CD14-positive monocyte (primary cell): ENCODE measurements at regions not wholly inside any gene's neighbourhood (a gene's known extent, or its start where the extent isn't known, plus 50 kb on each side); places are given as distances from the start of the nearest gene placed in this dataset.

Experiments
- DNase-seq, 3 donors: peaks; one replicate each; pipeline ENCODE4 v3.0.0-alpha.2; 2011 to 2022
- H2AFZ ChIP-seq: 2 replicates; pipeline ENCODE4 v1.6.0; 2012; ENCODE audit warnings: mild to moderate bottlenecking, low read depth, low read length, inconsistent platforms; ENCODE audit not compliant: insufficient read depth, poor library complexity, severe bottlenecking
- H3K27ac ChIP-seq, 2 donors: 1 replicate in 1 of 2; 2 replicates in 1 of 2; pipeline ENCODE4 v1.5.1; 2012 to 2013; ENCODE audit warnings: low read length in 2 of 2, control low read depth in 1 of 2, inconsistent platforms in 1 of 2, low read depth in 1 of 2, mild to moderate bottlenecking in 1 of 2
- H3K27me3 ChIP-seq, 2 donors: one replicate each; pipeline versions ENCODE4 v1.6.0 to v1.6.1; 2011 to 2013; ENCODE audit warnings: low read length in 2 of 2; ENCODE audit not compliant: control insufficient read depth in 2 of 2, insufficient read depth in 2 of 2
- H3K36me3 ChIP-seq, 2 donors: replicated peaks in 1 of 2; 1 replicate in 1 of 2; 2 replicates in 1 of 2; pipeline versions ENCODE4 v1.5.1 to v1.6.1; 2012 to 2013; ENCODE audit warnings: low read length in 2 of 2, control low read depth in 1 of 2, inconsistent platforms in 1 of 2, mild to moderate bottlenecking in 1 of 2; ENCODE audit not compliant: insufficient read depth in 2 of 2, control insufficient read depth in 1 of 2
- H3K4me1 ChIP-seq, 2 donors: 1 replicate in 1 of 2; 2 replicates in 1 of 2; pipeline versions ENCODE4 v1.5.1 to v1.6.1; 2012 to 2013; ENCODE audit warnings: low read length in 2 of 2, control low read depth in 1 of 2, inconsistent platforms in 1 of 2, mild to moderate bottlenecking in 1 of 2, moderate library complexity in 1 of 2; ENCODE audit not compliant: insufficient read depth in 2 of 2, control insufficient read depth in 1 of 2
- H3K4me2 ChIP-seq: replicated peaks from 2 replicates; pipeline ENCODE3; 2012; ENCODE audit warnings: low read length, moderate library complexity, mild to moderate bottlenecking; ENCODE audit not compliant: poor library complexity, severe bottlenecking; ENCODE audit errors: extremely low read depth
- H3K4me3 ChIP-seq, 3 experiments: fragments of 200-600 bp in 1 of 3; sonication (generic) in 1 of 3; replicated peaks in 1 of 3; 1 replicate in 2 of 3; 2 replicates in 1 of 3; pipeline ENCODE4 v1.5.1; 2011 to 2013; ENCODE audit warnings: low read length in 3 of 3, mild to moderate bottlenecking in 3 of 3, control low read depth in 2 of 3, low read depth in 2 of 3, inconsistent platforms in 1 of 3, moderate library complexity in 1 of 3
- H3K79me2 ChIP-seq: 2 replicates; pipeline ENCODE4 v1.6.0; 2012; ENCODE audit warnings: mild to moderate bottlenecking, control low read depth, inconsistent platforms, low read length, moderate library complexity; ENCODE audit not compliant: insufficient read depth
- H3K9ac ChIP-seq: 2 replicates; pipeline ENCODE4 v1.6.0; 2017; ENCODE audit warnings: low read length, mild to moderate bottlenecking; ENCODE audit not compliant: insufficient read depth, poor library complexity, severe bottlenecking
- H3K9me3 ChIP-seq, 2 donors: replicated peaks in 1 of 2; 1 replicate in 1 of 2; 2 replicates in 1 of 2; pipeline versions ENCODE4 v1.5.1 to v1.6.1; 2012 to 2013; ENCODE audit warnings: low read length in 2 of 2, control low read depth in 1 of 2; ENCODE audit not compliant: control insufficient read depth in 1 of 2, insufficient read depth in 1 of 2
- H4K20me1 ChIP-seq: 2 replicates; pipeline ENCODE4 v1.6.0; 2012; ENCODE audit warnings: mild to moderate bottlenecking, low read length, control low read depth, moderate library complexity; ENCODE audit not compliant: insufficient read depth
- H3K27ac Mint-ChIP-seq, 7 donors: one replicate each; pipeline ENCODE4 v1.8.0; 2020; ENCODE audit warnings: mild to moderate bottlenecking in 7 of 7, mixed read lengths in 7 of 7, moderate library complexity in 6 of 7, inconsistent platforms in 2 of 7
- H3K27me3 Mint-ChIP-seq, 3 donors: one replicate each; pipeline ENCODE4 v1.8.0; 2021 to 2022; ENCODE audit warnings: low read depth in 3 of 3, mild to moderate bottlenecking in 3 of 3, mixed read lengths in 3 of 3, moderate library complexity in 3 of 3, inconsistent platforms in 1 of 3
- H3K36me3 Mint-ChIP-seq, 2 donors: one replicate each; pipeline ENCODE4 v1.8.0; 2020; ENCODE audit warnings: mixed read lengths in 2 of 2, inconsistent platforms in 1 of 2, mild to moderate bottlenecking in 1 of 2
- H3K4me1 Mint-ChIP-seq: one replicate; pipeline ENCODE4 v1.8.0; 2020; ENCODE audit warnings: mild to moderate bottlenecking, mixed read lengths
- H3K4me3 Mint-ChIP-seq, 2 donors: one replicate each; pipeline ENCODE4 v1.8.0; 2020; ENCODE audit warnings: mild to moderate bottlenecking in 2 of 2, mixed read lengths in 2 of 2, moderate library complexity in 1 of 2
- H3K9me3 Mint-ChIP-seq, 7 donors: one replicate each; pipeline ENCODE4 v1.8.0; 2020 to 2022; ENCODE audit warnings: mixed read lengths in 7 of 7, mild to moderate bottlenecking in 6 of 7, moderate library complexity in 6 of 7, inconsistent platforms in 2 of 7
- CTCF ChIP-seq: fragments of 200-600 bp; IDR thresholded peaks from one replicate; pipeline ENCODE4 v1.8.0; 2022; ENCODE audit warnings: antibody characterized with exemption, mild to moderate bottlenecking
- WGBS: methylation state at CpG from one replicate; pipeline ENCODE4 v1.1.5; 2013; ENCODE audit warnings: missing lambda C conversion rate; ENCODE audit not compliant: insufficient coverage; 5-methylcytosine and 5-hydroxymethylcytosine counted together
- intact Hi-C, 2 donors: fragments of 100-400 bp; cut with micrococcal nuclease; formaldehyde crosslinking; loops; one replicate each; pipeline versions ENCODE4 v1.15.0 to v1.15.1; 2023

- no peaks in the 10 kb centered on the region for H3K4me1 Mint-ChIP-seq
- H3K4me3 Mint-ChIP-seq: no peak overlapping the region
- peaks cover 0 to 4% of the 10 kb centered on the region in 2 donors for H3K9me3 ChIP-seq
- no peaks in the 10 kb centered on the region for H3K36me3 Mint-ChIP-seq
- H3K27me3 ChIP-seq: no peaks in the 10 kb centered on the region
- no peak overlapping the region for H3K4me3 ChIP-seq
- no peaks in the 10 kb centered on the region for H3K79me2 ChIP-seq
- H3K36me3 ChIP-seq: no peaks in the 10 kb centered on the region
- no peak overlapping the region for H3K9ac ChIP-seq
- peaks cover 0 to 3% (median 1%) of the 10 kb centered on the region in 7 donors for H3K9me3 Mint-ChIP-seq
- intact Hi-C loops: no loop called here
- WGBS: no CpG with 5 or more reads among the region's 3 CpGs
- H2AFZ ChIP-seq: no peak overlapping the region
- DNase-seq: no peak
- TF ChIP-seq CTCF: no peak
- H4K20me1 ChIP-seq: no peaks in the 10 kb centered on the region
- no peaks in the 10 kb centered on the region for H3K4me1 ChIP-seq
- H3K27ac Mint-ChIP-seq: no peak overlapping the region
- no peak overlapping the region for H3K27ac ChIP-seq
- no peak overlapping the region for H3K4me2 ChIP-seq
- peaks cover 0 to 2% (median 1%) of the 10 kb centered on the region in 3 donors for H3K27me3 Mint-ChIP-seq
These were observed 1615.8 kb downstream of the PLA2G4A start for GRCh38 chr1:188444526-188444925.

- TF ChIP-seq CTCF: no peak
- intact Hi-C loops: loop anchor here in 1 of 2 donors (10.0 kb wide), 1 partner anchor 338 kb away; no protein-coding TSS in a partner anchor
- Mint-ChIP-seq H3K36me3 (no peaks in the 10 kb centered on the region), H3K4me1 (no peaks in the 10 kb centered on the region), H3K27me3 (no peaks in the 10 kb centered on the region), H3K4me3 (no peak overlapping the region), H3K9me3 (peaks cover 0 to 12% (median 3%) of the 10 kb centered on the region in 7 donors), H3K27ac (no peak overlapping the region)
- H3K79me2 ChIP-seq: no peaks in the 10 kb centered on the region
- no peaks in the 10 kb centered on the region for H3K9me3 ChIP-seq
- H3K36me3 ChIP-seq: no peaks in the 10 kb centered on the region
- no peaks in the 10 kb centered on the region for H3K4me1 ChIP-seq
- no peak overlapping the region for H3K27ac ChIP-seq
- H2AFZ ChIP-seq: no peak overlapping the region
- H3K9ac ChIP-seq: no peak overlapping the region
- H4K20me1 ChIP-seq: no peaks in the 10 kb centered on the region
- H3K4me2 ChIP-seq: no peak overlapping the region
- no peak for DNase-seq
- H3K4me3 ChIP-seq: no peak overlapping the region
- no peaks in the 10 kb centered on the region for H3K27me3 ChIP-seq
These were observed 1634.1 kb downstream of the PLA2G4A start for GRCh38 chr1:188462837-188463236.
